GM12891 (cell line): ENCODE measurements at regions not wholly inside any gene's neighbourhood (a gene's known extent, or its start where the extent isn't known, plus 50 kb on each side); places are given as distances from the start of the nearest gene placed in this dataset.

ENCODE experiments used
- POLR2A ChIP-seq: IDR thresholded peaks from 2 replicates; pipeline ENCODE4 v1.6.1; 2011; ENCODE audit warnings: low read depth, low read length, control low read depth
- TAF1 ChIP-seq: IDR thresholded peaks from 2 replicates; pipeline ENCODE4 v1.6.1; 2011; ENCODE audit warnings: low read depth, low read length, control low read depth

GRCh38 chr2:36163520-36164254 lies 191.9 kb upstream of the CRIM1 start:
- TF ChIP-seq TAF1 (no peak), POLR2A (no peak)
